Epithelial cell of esophagus (primary cell): ENCODE measurements at regions not wholly inside any gene's neighbourhood (a gene's known extent, or its start where the extent isn't known, plus 50 kb on each side); places are given as distances from the start of the nearest gene placed in this dataset.

Source experiments
- DNase-seq: peaks from one replicate; pipeline ENCODE4 v3.0.0; 2010; ENCODE audit warnings: low read depth
- H3K4me3 ChIP-seq: 2 replicates; pipeline ENCODE4 v1.5.1; 2011; ENCODE audit warnings: mild to moderate bottlenecking, low read length, control low read depth
- CTCF ChIP-seq: IDR thresholded peaks from 2 replicates; pipeline ENCODE4 v1.5.1; 2011; ENCODE audit warnings: low read depth, mild to moderate bottlenecking, low read length, control low read depth, inconsistent platforms; ENCODE audit not compliant: insufficient read depth; ENCODE audit errors: missing control alignments

DNA sequence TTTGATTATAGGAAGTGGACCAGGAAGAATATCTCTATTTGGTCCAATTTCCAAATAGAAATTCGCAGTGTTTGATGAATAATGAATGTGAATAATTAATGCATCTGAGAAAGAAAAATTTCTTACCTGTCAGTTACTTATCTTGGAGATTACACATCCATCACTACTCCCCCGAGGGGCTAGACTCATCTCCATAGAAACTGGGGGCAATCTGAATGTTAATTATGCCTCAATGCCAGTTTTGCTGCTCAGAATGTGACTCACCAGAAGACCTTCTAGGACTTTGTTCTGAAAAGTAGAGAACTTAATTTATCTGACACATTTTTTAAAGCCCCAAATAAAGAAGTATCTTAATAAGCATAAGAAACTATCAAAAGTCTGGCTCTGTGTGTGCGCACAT, 233.4 kb upstream of the NR4A3 start:
- no peak for DNase-seq
- no peak overlapping the region for H3K4me3 ChIP-seq
- TF ChIP-seq CTCF, result no peak

DNA sequence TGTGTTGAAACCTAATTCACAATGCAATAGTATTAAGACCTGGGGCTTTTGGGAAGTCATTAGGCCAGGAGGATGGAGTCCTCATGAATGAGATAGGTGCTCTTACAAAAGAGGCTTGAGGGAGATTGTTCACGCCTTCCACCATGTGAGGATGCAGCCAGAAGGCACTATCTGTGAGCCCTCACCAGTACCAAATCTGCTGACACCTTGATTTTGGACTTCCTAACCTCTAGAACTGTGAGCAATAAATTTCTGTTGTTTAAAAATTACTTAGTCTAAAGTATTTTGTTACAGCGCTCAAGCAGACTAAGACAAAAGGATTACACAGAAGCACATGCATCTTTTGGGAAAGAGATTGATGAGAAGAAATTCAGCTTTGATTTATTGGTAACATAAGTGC, 232.9 kb upstream of the NR4A3 start:
- no peak for TF ChIP-seq CTCF
- H3K4me3 ChIP-seq, result no peak overlapping the region
- DNase-seq, result no peak

GRCh38 chr9:99590410-99590809, 231.3 kb upstream of the NR4A3 start:
- no peak for TF ChIP-seq CTCF
- DNase-seq, result no peak
- no peak overlapping the region for H3K4me3 ChIP-seq

DNA sequence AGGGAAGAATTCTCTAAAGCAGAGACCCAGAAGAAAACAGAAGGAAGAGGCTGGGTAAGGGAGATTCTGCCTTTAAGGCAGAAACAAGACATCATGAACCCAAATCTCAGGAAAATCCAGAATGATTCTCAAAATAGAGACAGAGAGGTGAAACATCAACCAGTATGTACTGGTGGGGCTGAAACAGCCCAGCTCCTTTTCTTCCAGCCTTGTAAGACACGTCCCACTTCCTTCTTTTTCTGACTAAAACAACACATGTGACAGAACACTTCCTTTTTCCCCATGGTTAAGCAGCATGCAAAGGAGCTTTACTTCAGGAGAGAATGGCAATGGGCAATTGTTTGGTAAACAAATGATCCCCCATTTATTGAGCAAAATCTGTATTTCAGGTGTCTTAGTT, 230.8 kb upstream of the NR4A3 start:
- H3K4me3 ChIP-seq, result no peak overlapping the region
- TF ChIP-seq CTCF, result no peak
- DNase-seq, result no peak

GRCh38 chr9:99591770-99592169, 229.9 kb upstream of the NR4A3 start:
- DNase-seq, result no peak
- H3K4me3 ChIP-seq, result no peak overlapping the region
- no peak for TF ChIP-seq CTCF

DNA sequence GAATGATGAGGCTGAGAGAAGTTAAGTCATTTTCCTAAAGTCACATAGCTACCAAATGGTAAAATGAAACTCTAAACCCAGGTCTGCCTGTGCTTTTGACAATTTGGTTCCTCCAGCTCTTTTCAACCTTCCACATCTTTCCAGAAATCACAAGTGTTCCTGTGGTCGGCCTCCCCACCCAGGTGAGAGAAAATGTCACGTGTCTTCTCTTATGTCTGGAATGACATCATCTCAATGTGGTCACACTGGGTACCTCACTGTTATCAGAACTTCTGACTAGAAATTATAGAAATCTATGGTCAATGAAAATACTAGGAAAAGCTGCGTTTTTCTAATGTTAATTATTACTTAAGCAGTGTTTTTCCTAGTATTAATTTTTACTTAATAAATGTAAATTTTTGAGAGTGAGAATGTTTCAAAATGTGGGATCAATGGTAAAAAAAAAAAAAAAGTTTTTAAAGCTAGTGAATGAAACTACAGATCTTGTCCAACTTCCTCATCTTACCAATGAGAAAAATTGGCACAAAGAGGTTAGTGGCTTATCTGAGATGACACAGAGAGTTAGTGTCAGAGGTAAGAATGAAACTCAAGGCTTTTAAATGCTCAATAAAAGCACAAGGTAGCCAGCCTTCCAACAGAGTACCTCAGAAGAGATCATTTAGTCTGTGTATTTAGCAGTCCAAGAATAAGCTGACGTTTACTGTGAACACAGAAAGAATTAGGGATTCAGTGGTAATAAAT, 228.7 kb upstream of the NR4A3 start:
- TF ChIP-seq CTCF, result no peak
- H3K4me3 ChIP-seq, result no peak overlapping the region
- no peak for DNase-seq

DNA sequence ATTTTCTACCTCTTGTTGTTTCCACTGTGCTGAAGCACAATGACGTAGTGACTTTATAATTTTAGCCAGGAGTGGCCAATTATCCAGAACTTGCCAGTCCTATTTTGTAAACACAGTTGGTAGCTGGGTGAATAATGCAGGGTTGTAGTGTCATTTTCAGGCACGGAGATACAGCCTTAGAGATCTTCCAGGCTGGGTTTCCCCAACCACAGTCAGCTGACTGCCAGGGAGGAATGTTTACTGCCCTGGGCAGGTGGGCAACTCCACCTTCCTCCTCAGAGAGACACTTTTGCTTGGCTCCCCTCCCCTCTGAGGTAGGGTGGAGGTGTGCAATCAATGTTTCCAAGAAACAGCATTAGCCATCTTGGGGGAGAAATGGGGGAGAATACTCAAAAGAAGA, 228.1 kb upstream of the NR4A3 start:
- no peak overlapping the region for H3K4me3 ChIP-seq
- no peak for TF ChIP-seq CTCF
- DNase-seq, result peak; percentile 2
